K562 (cell line): ENCODE measurements at regions not wholly inside any gene's neighbourhood (a gene's known extent, or its start where the extent isn't known, plus 50 kb on each side); places are given as distances from the start of the nearest gene placed in this dataset.

Experiments used
- ATAC-seq: fragments of 200-7000 bp; cut with Tn5 transposase; 3 replicates; pipeline ENCODE4 v1.9.1; 2020; ENCODE audit warnings: moderate library complexity
- BruUV-seq: library from RNA; stranded (reverse); fragments of 400-500 nt; replicated peaks from 2 replicates; lab custom pipeline; 2021; lab: Mats Ljungman, UMichigan
- CTCF ChIA-PET: fragments of 300-600 bp; formaldehyde crosslinking; extraction: SDS; loops from one replicate; lab custom pipeline; 2021; ENCODE audit warnings: low intra/inter-chr PET ratio; lab: Yijun Ruan, JAX
- POLR2A ChIA-PET: fragments of 300-600, 350-650 bp; sonication (Branson Sonifier 250); formaldehyde crosslinking; extraction: SDS; loops from one replicate; lab custom pipeline; 2021; ENCODE audit warnings: antibody characterized with exemption, inconsistent platforms; lab: Yijun Ruan, JAX
- DNase-seq, 4 experiments: peaks; one replicate each; pipeline versions ENCODE4 v3.0.0 to v3.0.0-alpha.2; 2011 to 2018; ENCODE audit warnings: low spot score in 3 of 4, mixed read lengths in 3 of 4; ENCODE audit errors: extremely low read depth in 1 of 4
- FAIRE-seq: peaks from 2 replicates; lab custom pipeline; 2011; peaks lifted over from hg19 to GRCh38; lab: Jason Lieb, UNC
- H2AFZ ChIP-seq: 2 replicates; pipeline ENCODE4 v1.6.0; 2011; ENCODE audit warnings: low read depth, low read length, control low read depth, inconsistent platforms
- H3K27ac ChIP-seq: fragments of 200-600 bp; 3 replicates; pipeline ENCODE4 v1.8.0; 2011; ENCODE audit warnings: low read depth, mild to moderate bottlenecking, control low read depth, inconsistent platforms, low read length, moderate library complexity, mixed read lengths; ENCODE audit errors: extremely low read depth
- H3K27me3 ChIP-seq, 2 experiments: fragments of 300-600 bp in 1 of 2; 2 replicates in 1 of 2; 3 replicates in 1 of 2; pipeline versions ENCODE4 v1.6.0 to v1.8.0; 2011; ENCODE audit warnings: inconsistent platforms in 2 of 2, low read length in 2 of 2, mild to moderate bottlenecking in 1 of 2, mixed read lengths in 1 of 2, moderate library complexity in 1 of 2; ENCODE audit not compliant: control insufficient read depth in 2 of 2, insufficient read depth in 2 of 2
- H3K36me3 ChIP-seq: fragments of 300-600 bp; 3 replicates; pipeline ENCODE4 v1.8.0; 2011; ENCODE audit warnings: mild to moderate bottlenecking, low read length, inconsistent platforms; ENCODE audit not compliant: control insufficient read depth, insufficient read depth
- H3K4me1 ChIP-seq, 2 experiments: fragments of 200-600 bp in 1 of 2; replicated peaks in 1 of 2; 2 replicates in 1 of 2; 3 replicates in 1 of 2; pipeline versions ENCODE4 v1.5.1 to v1.8.0; 2011; ENCODE audit warnings: inconsistent platforms in 2 of 2, low read length in 2 of 2, mild to moderate bottlenecking in 1 of 2, mixed read lengths in 1 of 2, moderate library complexity in 1 of 2; ENCODE audit not compliant: control insufficient read depth in 2 of 2, insufficient read depth in 2 of 2
- H3K4me2 ChIP-seq: 2 replicates; pipeline ENCODE4 v1.6.1; 2011; ENCODE audit warnings: low read length, control low read depth, inconsistent platforms, mixed read lengths; ENCODE audit not compliant: insufficient read depth
- H3K4me3 ChIP-seq: fragments of 200-600 bp; sonication (generic), shearing (Covaris generic); 2 replicates; pipeline ENCODE4 v1.5.1; 2016; ENCODE audit warnings: control low read depth, inconsistent platforms
- H3K79me2 ChIP-seq: fragments of 200-600 bp; 3 replicates; pipeline ENCODE4 v1.8.0; 2011; ENCODE audit warnings: low read length, inconsistent platforms; ENCODE audit not compliant: control insufficient read depth, insufficient read depth
- H3K9ac ChIP-seq, 2 experiments: 2 replicates each; pipeline versions ENCODE4 v1.6.0 to v1.6.1; 2011; ENCODE audit warnings: low read depth in 2 of 2, low read length in 2 of 2, control low read depth in 1 of 2, inconsistent platforms in 1 of 2, mild to moderate bottlenecking in 1 of 2, mixed read lengths in 1 of 2; ENCODE audit not compliant: insufficient read depth in 1 of 2
- H3K9me1 ChIP-seq: one replicate; pipeline ENCODE4 v1.6.0; 2011; ENCODE audit warnings: inconsistent platforms, mild to moderate bottlenecking, low read length, moderate library complexity; ENCODE audit not compliant: control insufficient read depth, insufficient read depth
- H3K9me3 ChIP-seq: replicated peaks from 2 replicates; pipeline ENCODE4 v1.5.1; 2011; ENCODE audit warnings: low read depth, low read length, inconsistent platforms; ENCODE audit not compliant: control insufficient read depth, insufficient read depth
- H4K20me1 ChIP-seq: replicated peaks from 2 replicates; pipeline ENCODE4 v1.6.1; 2011; ENCODE audit warnings: low read length, inconsistent platforms, mixed read lengths; ENCODE audit not compliant: control insufficient read depth, insufficient read depth
- HMG20A ChIP-seq: fragments of 450-650 bp; formaldehyde crosslinking; conservative IDR thresholded peaks from 2 replicates; pipeline ENCODE4 v1.4.0; 2020; ENCODE audit warnings: mild to moderate bottlenecking, mixed read lengths
- NR2C1 ChIP-seq, 2 experiments: fragments of 450-650 bp; IDR thresholded peaks; 2 replicates each; pipeline ENCODE4 v1.6.1; 2017; ENCODE audit warnings: mild to moderate bottlenecking in 2 of 2, antibody characterized with exemption in 1 of 2, inconsistent platforms in 1 of 2, missing compliant biosample characterization in 1 of 2, missing genetic modification characterization in 1 of 2
- NRF1 ChIP-seq, 2 experiments: fragments of 450-650 bp; IDR thresholded peaks in 1 of 2; conservative IDR thresholded peaks in 1 of 2; 2 replicates each; pipeline ENCODE4 v1.6.1; 2014; ENCODE audit warnings: mild to moderate bottlenecking in 2 of 2
- POLR2AphosphoS2 ChIP-seq: IDR thresholded peaks from 2 replicates; pipeline ENCODE4 v1.6.1; 2012; ENCODE audit warnings: low read length, improper control_type of control experiment
- ZFX ChIP-seq: sonication (generic); formaldehyde crosslinking; IDR thresholded peaks from 2 replicates; pipeline ENCODE4 v1.8.0; 2022; ENCODE audit warnings: mild to moderate bottlenecking, missing genetic modification reagents, moderate library complexity
- ZNF133 ChIP-seq: fragments of 250-450 bp; sonication (Bioruptor Pico); IDR thresholded peaks from 2 replicates; pipeline ENCODE4 v1.4.0; 2020; ENCODE audit warnings: mild to moderate bottlenecking
- ZNF3 ChIP-seq: fragments of 250-450 bp; sonication (Bioruptor Pico); IDR thresholded peaks from 2 replicates; pipeline ENCODE4 v1.5.0; 2021; ENCODE audit warnings: mild to moderate bottlenecking, moderate library complexity
- ZNF347 ChIP-seq: fragments of 450-650 bp; formaldehyde crosslinking; IDR thresholded peaks from 2 replicates; pipeline ENCODE4 v1.4.0; 2020; ENCODE audit warnings: low read depth, mild to moderate bottlenecking, moderate library complexity
- ZNF551 ChIP-seq: fragments of 250-450 bp; sonication (Bioruptor Pico); IDR thresholded peaks from 2 replicates; pipeline ENCODE4 v1.5.0; 2021; ENCODE audit warnings: mild to moderate bottlenecking, moderate library complexity
- in situ Hi-C: fragments of 300-500 bp; cut with MboI; formaldehyde crosslinking; loops from 4 replicates; pipeline ENCODE4 v1.15.0; 2018; ENCODE audit warnings: inconsistent platforms, mixed read lengths
- intact Hi-C: fragments of 100-400 bp; cut with micrococcal nuclease; formaldehyde crosslinking; loops from 2 replicates; pipeline ENCODE4 v1.14.2; 2022
- TF ChIP-seq, protein P1 (sequence below): sonication (generic); formaldehyde crosslinking; IDR thresholded peaks from 2 replicates; pipeline ENCODE4 v1.8.0; 2022; ENCODE audit warnings: mild to moderate bottlenecking, missing genetic modification reagents
- TF ChIP-seq, protein P2 (sequence below): sonication (generic); formaldehyde crosslinking; IDR thresholded peaks from 2 replicates; pipeline ENCODE4 v1.5.0; 2020; ENCODE audit warnings: missing genetic modification reagents
- TF ChIP-seq, protein P3 (sequence below), 2 experiments: fragments of 450-650 bp in 1 of 2; sonication (generic) in 1 of 2; formaldehyde crosslinking in 1 of 2; IDR thresholded peaks; 2 replicates each; pipeline versions ENCODE4 v1.7.1 to v1.9.0; 2016 to 2022; ENCODE audit warnings: inconsistent platforms in 1 of 2, mild to moderate bottlenecking in 1 of 2, missing genetic modification reagents in 1 of 2

DNA sequence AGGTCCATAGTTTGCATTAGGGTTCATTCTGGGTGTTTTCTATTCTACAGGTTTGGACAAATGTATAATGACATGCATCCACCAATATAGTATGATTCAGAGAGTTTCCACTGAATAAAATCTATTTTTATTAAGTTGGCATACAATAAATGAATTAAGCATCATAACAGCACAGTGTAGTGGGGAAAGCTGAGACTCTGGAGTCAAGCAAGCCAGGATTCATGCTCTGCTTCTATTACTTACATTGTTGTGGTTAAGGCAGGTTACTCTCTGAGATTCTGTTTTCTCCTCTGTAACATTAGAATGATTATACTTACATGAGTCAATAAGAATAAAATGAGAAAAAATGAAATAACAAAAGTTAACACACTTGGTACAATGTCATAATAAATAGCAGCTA lies 131.3 kb downstream of the SLC30A10 start:
- intact Hi-C loops (no loop called here), in situ Hi-C loops (no loop called here)
- Histone ChIP-seq H3K27ac (no peak overlapping the region), H3K9me3 (no peaks in the 10 kb centered on the region), H3K4me3 (no peak overlapping the region), H3K4me1 (no peaks in the 10 kb centered on the region; a peak in 1 of 5 replicates), H3K4me2 (no peak overlapping the region), H3K9ac (no peak overlapping the region), H3K79me2 (no peaks in the 10 kb centered on the region), H4K20me1 (no peaks in the 10 kb centered on the region), H3K27me3 (peaks cover 0 to 4% of the 10 kb centered on the region in 2 experiments; a peak in 1 of 5 replicates), H3K9me1 (no peaks in the 10 kb centered on the region), H2AFZ (no peak overlapping the region), H3K36me3 (no peaks in the 10 kb centered on the region)
- ChIA-PET POLR2A (no interaction called here), CTCF (interaction anchor here (0.8 kb wide), 1 partner anchor 1557 kb away, joined by 3 read pairs; no protein-coding TSS in a partner anchor)
- DNase-seq (no peak), ATAC-seq (no peak), FAIRE-seq (no peak)
- no TSS peak for BruUV-seq
- TF ChIP-seq ZFX (no peak), POLR2AphosphoS2 (no peak), ZNF551 (CRISPR knock-in tag) (no peak), ZNF347 (CRISPR knock-in tag) (no peak), HMG20A (no peak), ZNF133 (CRISPR knock-in tag) (no peak), ZNF3 (CRISPR knock-in tag) (no peak), NR2C1 (IDR thresholded peaks at IDR 0.05) (no peak), NR2C1 (tag; IDR thresholded peaks at IDR 0.05) (no peak), NRF1 (conservative IDR thresholded peaks at IDR 0.05 in 1 of 2, IDR thresholded peaks at IDR 0.05 in 1 of 2) (no peak)
- TF ChIP-seq, protein P1, sequence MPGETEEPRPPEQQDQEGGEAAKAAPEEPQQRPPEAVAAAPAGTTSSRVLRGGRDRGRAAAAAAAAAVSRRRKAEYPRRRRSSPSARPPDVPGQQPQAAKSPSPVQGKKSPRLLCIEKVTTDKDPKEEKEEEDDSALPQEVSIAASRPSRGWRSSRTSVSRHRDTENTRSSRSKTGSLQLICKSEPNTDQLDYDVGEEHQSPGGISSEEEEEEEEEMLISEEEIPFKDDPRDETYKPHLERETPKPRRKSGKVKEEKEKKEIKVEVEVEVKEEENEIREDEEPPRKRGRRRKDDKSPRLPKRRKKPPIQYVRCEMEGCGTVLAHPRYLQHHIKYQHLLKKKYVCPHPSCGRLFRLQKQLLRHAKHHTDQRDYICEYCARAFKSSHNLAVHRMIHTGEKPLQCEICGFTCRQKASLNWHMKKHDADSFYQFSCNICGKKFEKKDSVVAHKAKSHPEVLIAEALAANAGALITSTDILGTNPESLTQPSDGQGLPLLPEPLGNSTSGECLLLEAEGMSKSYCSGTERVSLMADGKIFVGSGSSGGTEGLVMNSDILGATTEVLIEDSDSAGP (CRISPR knock-in tag) = no peak
- TF ChIP-seq, protein P2, sequence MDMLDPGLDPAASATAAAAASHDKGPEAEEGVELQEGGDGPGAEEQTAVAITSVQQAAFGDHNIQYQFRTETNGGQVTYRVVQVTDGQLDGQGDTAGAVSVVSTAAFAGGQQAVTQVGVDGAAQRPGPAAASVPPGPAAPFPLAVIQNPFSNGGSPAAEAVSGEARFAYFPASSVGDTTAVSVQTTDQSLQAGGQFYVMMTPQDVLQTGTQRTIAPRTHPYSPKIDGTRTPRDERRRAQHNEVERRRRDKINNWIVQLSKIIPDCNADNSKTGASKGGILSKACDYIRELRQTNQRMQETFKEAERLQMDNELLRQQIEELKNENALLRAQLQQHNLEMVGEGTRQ = no peak
- TF ChIP-seq, protein P3, sequence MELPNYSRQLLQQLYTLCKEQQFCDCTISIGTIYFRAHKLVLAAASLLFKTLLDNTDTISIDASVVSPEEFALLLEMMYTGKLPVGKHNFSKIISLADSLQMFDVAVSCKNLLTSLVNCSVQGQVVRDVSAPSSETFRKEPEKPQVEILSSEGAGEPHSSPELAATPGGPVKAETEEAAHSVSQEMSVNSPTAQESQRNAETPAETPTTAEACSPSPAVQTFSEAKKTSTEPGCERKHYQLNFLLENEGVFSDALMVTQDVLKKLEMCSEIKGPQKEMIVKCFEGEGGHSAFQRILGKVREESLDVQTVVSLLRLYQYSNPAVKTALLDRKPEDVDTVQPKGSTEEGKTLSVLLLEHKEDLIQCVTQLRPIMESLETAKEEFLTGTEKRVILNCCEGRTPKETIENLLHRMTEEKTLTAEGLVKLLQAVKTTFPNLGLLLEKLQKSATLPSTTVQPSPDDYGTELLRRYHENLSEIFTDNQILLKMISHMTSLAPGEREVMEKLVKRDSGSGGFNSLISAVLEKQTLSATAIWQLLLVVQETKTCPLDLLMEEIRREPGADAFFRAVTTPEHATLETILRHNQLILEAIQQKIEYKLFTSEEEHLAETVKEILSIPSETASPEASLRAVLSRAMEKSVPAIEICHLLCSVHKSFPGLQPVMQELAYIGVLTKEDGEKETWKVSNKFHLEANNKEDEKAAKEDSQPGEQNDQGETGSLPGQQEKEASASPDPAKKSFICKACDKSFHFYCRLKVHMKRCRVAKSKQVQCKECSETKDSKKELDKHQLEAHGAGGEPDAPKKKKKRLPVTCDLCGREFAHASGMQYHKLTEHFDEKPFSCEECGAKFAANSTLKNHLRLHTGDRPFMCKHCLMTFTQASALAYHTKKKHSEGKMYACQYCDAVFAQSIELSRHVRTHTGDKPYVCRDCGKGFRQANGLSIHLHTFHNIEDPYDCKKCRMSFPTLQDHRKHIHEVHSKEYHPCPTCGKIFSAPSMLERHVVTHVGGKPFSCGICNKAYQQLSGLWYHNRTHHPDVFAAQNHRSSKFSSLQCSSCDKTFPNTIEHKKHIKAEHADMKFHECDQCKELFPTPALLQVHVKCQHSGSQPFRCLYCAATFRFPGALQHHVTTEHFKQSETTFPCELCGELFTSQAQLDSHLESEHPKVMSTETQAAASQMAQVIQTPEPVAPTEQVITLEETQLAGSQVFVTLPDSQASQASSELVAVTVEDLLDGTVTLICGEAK (IDR thresholded peaks at IDR 0.05) = no peak
- TF ChIP-seq, protein P3 (CRISPR knock-in tag; IDR thresholded peaks at IDR 0.05) = no peak
